ENCODE measurements at regions not wholly inside any gene's neighbourhood (a gene's known extent, or its start where the extent isn't known, plus 50 kb on each side); places are given as distances from the start of the nearest gene placed in this dataset.

GRCh38 chr10:107733328-107734130, 569.0 kb upstream of the SORCS1 start:
- DNase-seq (ENCODE audit: low spot score) (no peak), ATAC-seq (ENCODE audit: insufficient number of reproducible peaks, low FRiP score, low read depth) (no peak)
- Histone ChIP-seq H3K4me3 (no peak overlapping the region), H3K4me1 (ENCODE audit: control insufficient read depth in 1 of 2, low read depth in 2 of 2) (no peaks in the 10 kb centered on the region), H3K27me3 (replicated peaks; ENCODE audit: insufficient read depth) (no peaks in the 10 kb centered on the region), H3K9me3 (peaks cover 10% of the 10 kb centered on the region), H3K27ac (no peak overlapping the region), H3K36me3 (no peaks in the 10 kb centered on the region)
- TF ChIP-seq CTCF (IDR thresholded peaks at IDR 0.05) = no peak

GRCh38 chr10:107732045-107732444, 567.5 kb upstream of the SORCS1 start:
- Histone ChIP-seq H3K36me3 (no peaks in the 10 kb centered on the region), H3K9me3 (peaks cover 10% of the 10 kb centered on the region), H3K27ac (no peak overlapping the region), H3K4me3 (no peak overlapping the region), H3K27me3 (replicated peaks; ENCODE audit: insufficient read depth) (no peaks in the 10 kb centered on the region), H3K4me1 (ENCODE audit: control insufficient read depth in 1 of 2, low read depth in 2 of 2) (no peaks in the 10 kb centered on the region)
- no peak for TF ChIP-seq CTCF (IDR thresholded peaks at IDR 0.05)
- DNase-seq (ENCODE audit: low spot score) (no peak), ATAC-seq (ENCODE audit: insufficient number of reproducible peaks, low FRiP score, low read depth) (no peak)

GRCh38 chr10:107728807-107729206, 564.3 kb upstream of the SORCS1 start:
- DNase-seq (ENCODE audit: low spot score) (no peak), ATAC-seq (ENCODE audit: insufficient number of reproducible peaks, low FRiP score, low read depth) (no peak)
- Histone ChIP-seq H3K4me1 (ENCODE audit: control insufficient read depth in 1 of 2, low read depth in 2 of 2) (no peaks in the 10 kb centered on the region), H3K4me3 (no peak overlapping the region), H3K27ac (no peak overlapping the region), H3K9me3 (no peaks in the 10 kb centered on the region), H3K36me3 (no peaks in the 10 kb centered on the region), H3K27me3 (replicated peaks; ENCODE audit: insufficient read depth) (no peaks in the 10 kb centered on the region)
- TF ChIP-seq CTCF (IDR thresholded peaks at IDR 0.05) = no peak

GRCh38 chr10:107727767-107728317, 563.3 kb upstream of the SORCS1 start:
- no peaks in the 10 kb centered on the region for H3K27me3 ChIP-seq (replicated peaks; ENCODE audit: insufficient read depth)
- no peak for TF ChIP-seq CTCF (IDR thresholded peaks at IDR 0.05)
- no peaks in the 10 kb centered on the region for H3K9me3 ChIP-seq
- H3K4me1 ChIP-seq (ENCODE audit: control insufficient read depth in 1 of 2, low read depth in 2 of 2) = no peaks in the 10 kb centered on the region
- H3K4me3 ChIP-seq = no peak overlapping the region
- DNase-seq (ENCODE audit: low spot score) (no peak), ATAC-seq (ENCODE audit: insufficient number of reproducible peaks, low FRiP score, low read depth) (no peak)
- H3K27ac ChIP-seq = no peak overlapping the region
- H3K36me3 ChIP-seq = no peaks in the 10 kb centered on the region

- no peak overlapping the region for H3K4me3 ChIP-seq
- no peaks in the 10 kb centered on the region for H3K9me3 ChIP-seq
- no peak overlapping the region for H3K27ac ChIP-seq
- no peaks in the 10 kb centered on the region for H3K27me3 ChIP-seq (replicated peaks; ENCODE audit: insufficient read depth)
- no peaks in the 10 kb centered on the region for H3K4me1 ChIP-seq (ENCODE audit: control insufficient read depth in 1 of 2, low read depth in 2 of 2)
- ATAC-seq (ENCODE audit: insufficient number of reproducible peaks, low FRiP score, low read depth) (no peak), DNase-seq (ENCODE audit: low spot score) (no peak)
- no peak for TF ChIP-seq CTCF (IDR thresholded peaks at IDR 0.05)
- H3K36me3 ChIP-seq = no peaks in the 10 kb centered on the region
Observed at GRCh38 chr10:107718864-107719263, 554.4 kb upstream of the SORCS1 start.
